ENCODE measurements at regions not wholly inside any gene's neighbourhood (a gene's known extent, or its start where the extent isn't known, plus 50 kb on each side); places are given as distances from the start of the nearest gene placed in this dataset.

- H3K9me3 Mint-ChIP-seq = peaks cover 8% of the 10 kb centered on the region
- Histone ChIP-seq H3K36me3 (ENCODE audit: insufficient read depth, low read length) (no peaks in the 10 kb centered on the region), H3K4me1 (ENCODE audit: insufficient read depth, low read length) (no peaks in the 10 kb centered on the region), H3K4me3 (ENCODE audit: low read length) (no peak overlapping the region), H3K27ac (ENCODE audit: low read depth in 1 of 2, low read length in 2 of 2) (no peak overlapping the region), H3K27me3 (ENCODE audit: control insufficient read depth in 1 of 2, insufficient read depth in 2 of 2, low read length in 2 of 2) (no peaks in the 10 kb centered on the region), H3K9me3 (ENCODE audit: control insufficient read depth in 1 of 2, insufficient read depth in 1 of 2, low read length in 2 of 2) (no peaks in the 10 kb centered on the region)
- POLR2A ChIA-PET = no interaction called here
- CTCF ChIA-PET = no interaction called here
- DNase-seq (no peak), ATAC-seq (ENCODE audit: poor library complexity) (no peak)
- H3K27ac Mint-ChIP-seq = no peak overlapping the region
- H3K36me3 Mint-ChIP-seq (ENCODE audit: low read depth) = no peaks in the 10 kb centered on the region
- no peak overlapping the region for H3K4me3 Mint-ChIP-seq
- intact Hi-C loops (cut with DNase I, micrococcal nuclease) = no loop called here
- no peaks in the 10 kb centered on the region for H3K4me1 Mint-ChIP-seq (ENCODE audit: low read depth)
- no peak for TF ChIP-seq CTCF (IDR thresholded peaks at IDR 0.05)
- H3K27me3 Mint-ChIP-seq = no peaks in the 10 kb centered on the region
Measured at GRCh38 chr15:37520882-37521281, 413.6 kb upstream of the TMCO5A start.

- Mint-ChIP-seq H3K4me1 (ENCODE audit: low read depth) (no peaks in the 10 kb centered on the region), H3K4me3 (no peak overlapping the region), H3K9me3 (peaks cover 11% of the 10 kb centered on the region), H3K27ac (no peak overlapping the region), H3K36me3 (ENCODE audit: low read depth) (no peaks in the 10 kb centered on the region), H3K27me3 (no peaks in the 10 kb centered on the region)
- ATAC-seq (ENCODE audit: poor library complexity) (no peak), DNase-seq (no peak)
- Histone ChIP-seq H3K36me3 (ENCODE audit: insufficient read depth, low read length) (no peaks in the 10 kb centered on the region), H3K27me3 (ENCODE audit: control insufficient read depth in 1 of 2, insufficient read depth in 2 of 2, low read length in 2 of 2) (no peaks in the 10 kb centered on the region), H3K4me3 (ENCODE audit: low read length) (no peak overlapping the region), H3K9me3 (ENCODE audit: control insufficient read depth in 1 of 2, insufficient read depth in 1 of 2, low read length in 2 of 2) (no peaks in the 10 kb centered on the region), H3K27ac (ENCODE audit: low read depth in 1 of 2, low read length in 2 of 2) (no peak overlapping the region), H3K4me1 (ENCODE audit: insufficient read depth, low read length) (no peaks in the 10 kb centered on the region)
- ChIA-PET POLR2A (no interaction called here), CTCF (no interaction called here)
- TF ChIP-seq CTCF (IDR thresholded peaks at IDR 0.05) = no peak
- intact Hi-C loops (cut with DNase I, micrococcal nuclease) = no loop called here
Measured at GRCh38 chr15:37524601-37525000, 409.8 kb upstream of the TMCO5A start.

GRCh38 chr15:37528432-37528831, 406.0 kb upstream of the TMCO5A start:
- H3K27ac Mint-ChIP-seq = no peak overlapping the region
- DNase-seq (no peak), ATAC-seq (ENCODE audit: poor library complexity) (no peak)
- no peaks in the 10 kb centered on the region for H3K36me3 ChIP-seq (ENCODE audit: insufficient read depth, low read length)
- peaks cover 9% of the 10 kb centered on the region for H3K9me3 Mint-ChIP-seq
- no peaks in the 10 kb centered on the region for H3K27me3 Mint-ChIP-seq
- ChIA-PET POLR2A (no interaction called here), CTCF (no interaction called here)
- no peak for TF ChIP-seq CTCF (IDR thresholded peaks at IDR 0.05)
- intact Hi-C loops (cut with DNase I, micrococcal nuclease) = no loop called here
- no peaks in the 10 kb centered on the region for H3K36me3 Mint-ChIP-seq (ENCODE audit: low read depth)
- no peak overlapping the region for H3K27ac ChIP-seq (ENCODE audit: low read depth in 1 of 2, low read length in 2 of 2)
- H3K9me3 ChIP-seq (ENCODE audit: control insufficient read depth in 1 of 2, insufficient read depth in 1 of 2, low read length in 2 of 2) = no peaks in the 10 kb centered on the region
- H3K4me3 ChIP-seq (ENCODE audit: low read length) = no peak overlapping the region
- no peaks in the 10 kb centered on the region for H3K4me1 ChIP-seq (ENCODE audit: insufficient read depth, low read length)
- no peak overlapping the region for H3K4me3 Mint-ChIP-seq
- H3K4me1 Mint-ChIP-seq (ENCODE audit: low read depth) = no peaks in the 10 kb centered on the region
- no peaks in the 10 kb centered on the region for H3K27me3 ChIP-seq (ENCODE audit: control insufficient read depth in 1 of 2, insufficient read depth in 2 of 2, low read length in 2 of 2)
